DMS79 treated with DMSO at 0.1 percent for 48 hours (cell line): ENCODE measurements at regions not wholly inside any gene's neighbourhood (a gene's known extent, or its start where the extent isn't known, plus 50 kb on each side); places are given as distances from the start of the nearest gene placed in this dataset.

Experiments used
- DNase-seq: peaks from one replicate; lab custom pipeline; 2025; lab: John Stamatoyannopoulos, UW

DNA sequence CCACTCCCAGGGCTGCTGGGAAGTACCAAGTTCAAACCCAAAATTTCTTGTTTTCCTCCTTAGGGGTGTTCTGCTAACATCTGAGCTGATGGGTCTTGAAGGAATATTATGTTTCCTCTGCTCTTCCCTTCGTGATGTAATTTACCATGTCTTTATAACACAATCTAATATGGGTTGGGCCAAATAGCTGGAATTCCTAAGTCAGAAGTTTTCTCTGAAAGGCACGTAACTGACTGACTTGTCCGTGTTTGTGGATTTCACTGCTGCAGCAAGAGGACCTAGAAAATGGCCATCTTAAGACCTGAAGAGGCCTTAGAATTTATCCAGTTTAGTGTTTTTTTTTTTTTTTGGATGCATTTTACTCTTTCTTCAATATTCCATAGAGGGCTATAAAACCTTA is 256.7 kb downstream of the DCDC2C start:
- DNase-seq = no peak

DNA sequence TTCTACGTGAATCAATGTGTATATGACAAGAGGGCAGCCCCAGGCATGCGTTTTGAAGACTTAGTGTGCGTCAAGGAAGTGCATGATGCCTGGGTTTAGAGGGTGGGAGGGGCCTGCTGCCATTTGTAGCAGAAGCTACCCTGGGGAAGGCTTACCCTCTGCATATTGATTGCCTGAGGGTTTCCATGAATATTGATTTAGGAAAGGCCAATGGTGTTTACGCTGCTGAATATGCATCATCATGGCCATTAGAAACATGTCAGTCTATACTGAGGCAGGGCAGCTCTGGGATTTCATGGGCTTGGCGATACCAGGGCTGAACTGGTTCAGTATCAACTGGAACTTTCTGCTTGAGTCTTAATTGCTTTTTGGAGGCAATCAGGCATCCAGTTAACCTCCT is 259.3 kb downstream of the DCDC2C start:
- DNase-seq = no peak

DNA sequence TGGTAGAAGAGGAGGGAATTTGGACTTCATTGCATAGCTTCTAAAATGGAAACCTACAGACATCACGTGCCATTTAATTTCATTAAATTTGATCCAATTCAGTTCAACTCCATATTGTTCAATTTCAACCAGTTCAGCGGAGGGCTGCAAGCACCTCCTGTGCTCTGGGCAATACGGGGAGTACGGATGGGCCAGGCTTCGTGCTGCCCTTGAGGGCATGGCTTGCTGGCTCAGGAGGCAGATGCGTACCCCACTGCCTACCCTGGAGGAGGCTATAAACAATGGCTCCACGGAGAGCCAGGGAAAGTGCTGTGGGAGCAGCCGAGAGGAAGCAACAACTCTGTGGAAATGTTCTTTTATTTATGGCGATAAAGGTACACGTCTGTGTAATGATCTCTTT is 261.8 kb downstream of the DCDC2C start:
- no peak for DNase-seq

DNA sequence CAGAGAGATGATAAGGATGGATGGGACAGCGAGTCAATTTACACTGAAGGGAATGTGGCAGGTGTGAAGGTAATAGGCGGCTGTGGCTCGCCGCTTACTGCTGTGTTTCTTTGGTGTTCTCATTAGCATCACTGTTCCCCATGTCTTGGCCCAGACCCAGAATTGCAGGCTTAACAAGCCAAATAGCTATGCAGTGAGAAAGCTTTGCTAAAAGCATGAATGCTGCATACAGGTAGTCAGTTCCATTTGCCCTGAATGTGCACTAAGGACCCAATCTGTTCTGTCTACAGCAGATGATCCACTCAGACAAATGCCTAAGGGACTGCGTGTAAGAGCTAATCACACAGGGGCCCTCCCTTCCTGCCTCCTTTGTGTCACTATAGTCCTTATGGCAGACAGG is 262.6 kb downstream of the DCDC2C start:
- no peak for DNase-seq

DNA sequence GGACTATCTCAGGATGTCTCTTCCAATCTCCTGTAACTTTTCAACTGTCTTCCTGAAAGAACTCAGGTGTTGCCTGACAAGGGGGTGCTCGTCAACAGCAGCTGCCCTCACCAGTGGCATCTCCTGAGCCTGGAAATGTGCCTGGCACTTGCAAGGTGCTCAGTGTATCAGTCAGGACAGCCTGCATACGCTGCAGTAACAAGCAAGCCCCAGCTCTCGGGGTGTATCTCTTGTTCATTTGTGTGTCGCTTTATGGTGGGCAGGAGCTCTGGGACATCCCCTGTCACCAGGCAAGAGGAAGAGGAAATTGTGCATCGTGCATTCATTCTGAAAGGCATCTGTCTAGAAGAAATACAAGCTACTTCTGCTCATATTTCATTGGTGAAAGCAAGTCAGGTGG is 263.1 kb downstream of the DCDC2C start:
- DNase-seq = no peak

DNA sequence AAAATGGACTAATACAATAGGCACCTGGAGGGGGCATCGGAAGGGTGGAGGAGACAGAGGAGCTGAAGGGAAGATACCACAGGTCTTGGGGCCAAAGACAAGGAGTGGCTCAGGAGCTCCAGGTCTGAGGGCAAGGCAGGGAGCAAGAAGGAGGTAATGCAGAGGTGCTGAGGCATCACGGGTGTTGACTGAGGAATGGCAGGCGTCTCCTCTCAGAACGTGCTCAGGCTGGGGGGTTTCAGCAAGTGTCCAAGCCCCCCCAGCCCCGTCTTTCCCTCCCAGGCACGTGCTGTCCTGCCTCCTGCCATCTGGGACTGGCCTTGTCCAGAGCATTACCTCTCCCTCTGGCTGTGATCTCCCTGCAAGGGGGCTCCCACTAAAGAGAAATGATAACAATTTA is 265.4 kb downstream of the DCDC2C start:
- DNase-seq = no peak

DNA sequence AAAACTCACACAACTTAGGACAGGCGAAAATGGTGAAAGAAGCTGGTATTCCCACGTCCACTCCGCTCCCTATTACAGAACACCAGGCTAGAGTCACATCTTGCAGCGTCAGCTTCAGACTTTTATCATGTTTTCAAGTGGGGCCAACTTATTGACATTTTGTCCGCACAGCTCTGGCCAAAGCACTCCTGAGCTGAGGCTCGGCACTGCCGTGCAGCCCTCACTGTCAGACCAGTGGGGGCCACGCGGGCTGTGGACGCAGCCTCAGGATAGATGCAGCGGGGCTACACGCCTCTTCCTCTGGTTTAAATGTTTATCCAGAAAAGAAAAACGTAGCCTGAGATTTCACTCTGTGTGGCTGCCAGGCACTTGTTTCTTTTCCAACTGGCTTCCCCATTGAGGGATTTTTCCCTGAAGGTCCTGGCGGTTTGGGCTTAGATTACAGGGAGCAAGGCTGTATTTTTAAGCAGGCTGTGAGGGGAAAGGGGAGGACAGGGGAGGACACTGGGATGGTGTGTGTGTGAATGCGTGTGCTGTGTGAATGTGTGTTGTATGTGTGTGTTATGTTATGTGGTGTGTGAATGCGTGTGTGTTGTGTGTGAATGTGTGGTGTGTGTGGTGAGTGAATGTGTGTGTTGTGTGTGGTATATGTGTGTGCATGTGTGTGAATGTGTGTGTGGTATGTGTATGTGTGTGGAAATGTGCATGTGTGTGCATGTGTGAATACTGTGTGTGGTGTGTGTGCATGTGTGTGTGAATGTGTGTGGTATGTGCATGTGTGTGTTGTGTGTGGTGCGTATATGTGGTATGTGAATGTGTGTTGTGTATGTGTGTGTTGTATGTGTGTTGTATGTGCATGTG is 267.6 kb downstream of the DCDC2C start:
- DNase-seq = no peak

DNA sequence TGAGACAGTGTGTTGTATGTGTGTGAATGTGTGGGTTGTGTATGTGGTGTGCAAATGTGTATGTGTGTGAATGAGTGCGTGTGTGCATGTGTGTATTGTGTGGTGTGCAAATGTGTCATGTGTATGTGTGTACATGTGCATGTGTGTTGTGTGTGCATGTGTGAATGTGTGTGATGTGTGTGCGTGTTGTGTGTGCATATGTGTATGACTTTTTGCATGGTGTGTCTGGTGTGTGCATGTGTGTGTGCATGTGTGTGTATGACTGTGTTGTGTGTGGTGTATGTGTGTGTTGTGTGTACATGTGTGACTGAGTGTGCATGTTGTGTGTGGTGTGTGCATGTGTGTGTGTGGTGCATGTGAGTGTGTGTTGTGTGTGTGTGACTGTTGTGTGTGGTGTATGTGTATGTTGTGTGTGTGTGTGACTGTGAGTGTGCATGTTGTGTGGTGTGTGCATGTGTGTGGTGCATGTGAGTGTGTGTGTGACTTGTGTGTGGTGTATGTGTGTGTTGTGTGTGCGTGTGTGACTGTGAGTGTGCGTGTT is 268.3 kb downstream of the DCDC2C start:
- no peak for DNase-seq

DNA sequence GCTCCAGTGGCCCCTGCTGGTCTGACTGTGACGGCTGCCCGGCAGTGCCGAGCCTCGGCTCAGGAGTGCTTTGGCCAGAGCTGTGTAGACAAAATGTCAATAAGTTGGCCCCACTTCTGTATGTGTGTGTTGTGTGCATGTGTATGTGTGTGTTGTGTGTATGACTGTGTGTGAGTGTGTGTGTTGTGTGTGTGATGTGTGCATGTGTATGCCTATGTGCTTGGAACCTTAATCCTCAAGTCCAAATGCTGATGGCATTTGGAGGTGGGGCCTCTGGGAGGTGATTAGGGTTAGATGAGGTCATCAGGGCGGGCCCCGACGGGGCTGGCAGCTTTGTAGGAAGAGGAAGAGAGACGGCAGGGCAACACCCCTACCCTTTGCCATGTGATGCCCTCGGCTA is 269.0 kb downstream of the DCDC2C start:
- DNase-seq = no peak

DNA sequence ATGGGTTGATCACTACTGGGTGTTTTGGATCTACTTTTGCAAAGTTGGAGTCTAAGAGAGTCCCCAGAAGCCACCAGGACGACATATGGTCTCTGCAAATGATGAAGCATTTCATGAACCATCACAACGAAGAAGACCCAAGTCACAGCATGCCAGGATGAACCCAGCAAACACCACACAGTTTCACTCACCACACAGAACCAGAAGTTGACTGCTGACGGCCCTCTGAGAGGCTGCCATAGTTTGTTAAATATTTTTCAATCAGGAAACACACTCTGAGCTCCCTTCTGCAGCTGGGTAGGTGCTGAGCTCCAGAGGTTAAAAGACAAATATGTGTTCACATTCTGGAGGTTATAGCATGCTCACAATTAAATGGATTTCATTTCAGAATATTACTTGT is 271.4 kb downstream of the DCDC2C start:
- no peak for DNase-seq

DNA sequence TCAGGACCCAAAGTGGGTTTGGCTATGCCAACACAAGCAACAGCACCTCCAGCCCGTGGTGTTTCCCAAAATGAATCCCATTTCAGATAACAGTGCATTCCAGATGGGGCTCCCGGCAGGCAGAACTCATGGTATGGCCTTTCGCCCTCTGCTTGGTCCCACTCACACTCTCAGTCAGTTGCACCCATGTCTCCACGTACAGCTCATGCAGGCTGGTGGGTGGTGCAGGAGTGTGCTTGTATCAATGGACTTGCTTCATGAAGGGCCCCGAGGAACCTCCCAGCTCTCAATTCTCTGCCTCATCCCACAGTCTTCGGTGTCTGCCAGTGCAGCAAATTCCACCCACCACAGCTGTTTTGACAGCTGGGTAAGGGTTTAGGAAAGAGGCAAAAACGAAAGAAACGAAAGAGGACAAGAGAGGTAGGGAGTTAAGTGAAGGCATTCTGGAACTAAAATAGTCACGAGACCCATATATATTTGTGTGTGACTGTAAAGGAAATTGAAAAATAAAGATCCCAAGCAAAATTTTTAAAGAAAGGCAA is 278.1 kb downstream of the DCDC2C start:
- DNase-seq = no peak

DNA sequence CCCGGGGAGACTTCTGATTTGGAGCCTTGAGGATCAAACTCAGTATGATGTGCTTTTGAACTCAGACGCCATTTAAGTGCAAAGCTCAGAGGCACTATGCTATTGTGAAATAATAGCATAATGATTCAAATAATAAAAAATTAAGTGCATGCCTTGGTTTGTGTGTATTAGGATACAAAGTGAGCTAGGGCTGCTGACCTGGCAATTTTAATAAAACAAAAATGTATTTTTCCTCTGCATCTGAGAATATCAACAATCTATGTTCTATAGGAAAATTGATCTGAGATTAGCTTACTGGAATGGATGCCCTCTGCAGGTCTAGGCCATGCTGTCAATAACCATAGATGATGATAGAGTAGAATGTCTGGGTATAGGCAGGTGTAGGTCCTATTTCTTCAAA is 278.8 kb downstream of the DCDC2C start:
- DNase-seq = no peak

DNA sequence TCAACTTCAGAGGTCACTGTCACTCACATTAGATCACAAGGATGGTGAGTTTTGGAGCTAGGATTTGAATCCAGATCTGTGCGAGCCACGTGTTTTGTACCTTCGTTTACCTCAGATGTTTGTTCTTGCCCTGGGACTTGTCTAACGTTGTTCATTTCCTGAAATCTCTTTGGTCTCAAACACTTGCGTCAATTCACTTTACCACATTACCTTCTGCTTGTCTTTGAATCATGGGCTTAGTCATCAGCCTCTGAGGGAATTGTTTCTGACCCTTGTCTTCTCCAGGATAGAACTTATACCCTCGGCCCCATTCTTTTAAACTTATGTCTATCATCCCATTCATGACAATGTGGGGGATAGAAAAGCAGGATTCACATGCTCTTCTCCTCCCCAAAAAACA is 282.7 kb downstream of the DCDC2C start:
- DNase-seq = no peak

DNA sequence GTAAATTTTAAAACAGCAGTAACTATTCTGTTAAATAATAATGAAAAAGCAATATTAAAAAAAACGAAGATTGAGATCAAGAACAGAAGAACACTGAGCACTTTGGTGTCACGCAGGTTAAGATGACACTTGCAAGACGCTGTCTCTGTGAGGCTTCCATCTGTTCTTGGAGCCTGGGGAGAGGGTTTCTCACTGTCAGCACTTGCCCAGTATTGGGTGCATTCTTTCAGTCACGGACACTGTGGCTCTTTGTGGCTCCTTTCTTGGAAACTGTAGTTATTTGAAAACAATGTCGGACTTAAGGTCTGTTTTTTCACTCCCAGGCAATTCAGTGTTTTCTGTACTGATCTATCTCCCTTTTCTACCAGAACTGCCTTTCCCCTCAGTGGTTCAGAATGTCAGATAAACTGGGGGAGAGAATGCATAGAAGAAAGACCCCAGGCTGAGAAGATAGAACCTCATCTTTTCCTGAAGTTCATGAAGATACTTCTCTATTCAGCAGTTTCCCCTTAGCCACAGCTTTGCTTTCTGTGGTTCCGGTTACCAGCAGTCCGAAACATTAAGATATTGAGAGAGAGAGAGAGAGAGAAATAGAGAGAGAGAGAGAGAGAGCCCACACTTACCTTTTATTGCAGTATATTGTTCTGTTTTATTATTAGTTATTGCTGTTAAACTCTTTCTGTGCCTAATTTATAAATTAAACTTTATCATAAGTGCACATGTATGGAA is 283.3 kb downstream of the DCDC2C start:
- DNase-seq = no peak

DNA sequence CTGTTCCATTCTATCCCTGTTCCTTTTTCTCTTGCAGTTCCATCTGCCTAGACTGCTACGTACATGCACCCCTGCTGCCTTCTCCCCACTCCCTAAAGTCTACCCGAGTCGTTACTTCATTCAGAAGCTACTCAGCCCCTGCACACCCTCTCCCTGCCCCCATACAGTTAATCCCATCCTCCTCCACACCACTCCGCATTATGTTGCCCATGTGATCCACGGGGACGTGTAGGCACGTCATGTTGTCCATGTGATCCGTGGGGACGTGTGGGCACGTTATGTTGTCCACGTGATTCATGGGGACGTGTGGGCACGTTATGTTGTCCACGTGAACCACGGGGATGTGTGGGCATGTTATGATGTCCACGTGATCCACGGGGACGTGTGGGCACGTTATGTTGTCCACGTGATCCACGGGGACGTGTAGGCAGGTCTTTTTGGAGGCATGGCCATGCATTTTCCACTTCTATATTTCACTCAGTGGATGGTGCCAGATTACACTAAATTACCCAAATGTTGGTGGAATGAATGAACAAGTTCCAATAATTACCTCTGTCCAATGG is 299.5 kb downstream of the DCDC2C start:
- DNase-seq = no peak

DNA sequence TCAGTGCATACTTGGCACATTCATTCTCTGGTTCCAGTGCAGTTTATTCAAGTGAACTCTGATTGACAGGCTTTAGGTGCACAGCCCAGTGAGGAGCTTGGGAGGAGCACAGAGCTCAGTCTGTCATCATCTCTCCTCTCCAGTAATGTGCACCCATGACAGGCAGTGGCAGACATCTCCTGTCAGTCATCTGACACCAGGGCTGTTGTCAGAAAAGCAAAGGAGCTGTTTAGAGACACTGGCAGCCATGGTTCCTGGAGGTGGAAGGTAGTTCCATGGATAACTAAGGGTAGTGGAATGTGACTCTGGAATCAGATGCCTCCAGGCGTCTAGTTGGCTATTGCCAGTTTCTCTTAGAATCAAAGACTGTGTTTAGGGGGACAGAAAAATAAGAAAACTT is 308.8 kb downstream of the DCDC2C start:
- no peak for DNase-seq

DNA sequence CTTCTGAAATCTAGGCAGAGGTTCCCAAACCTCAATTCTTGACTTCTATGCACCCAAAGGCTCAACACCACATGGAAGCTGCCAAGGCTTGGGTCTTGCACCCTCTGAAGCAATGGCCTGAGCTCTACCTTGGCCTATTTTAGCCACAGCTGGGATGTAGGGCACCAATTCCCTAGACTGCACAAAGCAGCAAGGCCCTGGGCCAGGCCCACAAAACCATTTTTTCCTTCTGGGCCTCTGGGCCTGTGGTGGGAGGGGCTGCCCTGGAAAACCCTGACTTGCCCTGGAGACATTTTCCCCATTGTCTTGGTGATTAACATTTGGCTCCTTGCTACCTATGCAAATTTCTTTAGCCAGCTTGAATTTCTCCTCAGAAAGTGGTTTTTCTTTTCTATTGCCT is 315.2 kb downstream of the DCDC2C start:
- DNase-seq = no peak

DNA sequence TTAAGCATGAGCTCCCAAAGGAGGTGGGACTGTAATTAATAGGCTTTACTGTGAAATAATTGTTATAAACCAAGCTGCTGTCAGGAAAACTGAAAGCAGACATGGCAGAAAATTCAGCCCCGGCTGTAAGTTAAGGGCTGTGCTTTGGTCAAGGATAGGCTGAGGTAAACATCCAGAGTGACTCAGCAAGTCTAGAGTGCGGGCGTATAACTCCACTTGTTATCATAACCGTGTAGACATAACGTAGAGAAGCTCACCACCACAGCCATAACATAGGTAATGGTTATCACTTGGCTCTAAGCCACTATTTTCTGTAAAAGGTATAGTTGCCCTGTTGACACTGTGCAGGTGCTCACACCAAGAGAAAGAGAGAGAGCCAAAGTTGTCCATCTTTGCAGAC is 316.8 kb downstream of the DCDC2C start:
- peak; percentile 75 for DNase-seq

DNA sequence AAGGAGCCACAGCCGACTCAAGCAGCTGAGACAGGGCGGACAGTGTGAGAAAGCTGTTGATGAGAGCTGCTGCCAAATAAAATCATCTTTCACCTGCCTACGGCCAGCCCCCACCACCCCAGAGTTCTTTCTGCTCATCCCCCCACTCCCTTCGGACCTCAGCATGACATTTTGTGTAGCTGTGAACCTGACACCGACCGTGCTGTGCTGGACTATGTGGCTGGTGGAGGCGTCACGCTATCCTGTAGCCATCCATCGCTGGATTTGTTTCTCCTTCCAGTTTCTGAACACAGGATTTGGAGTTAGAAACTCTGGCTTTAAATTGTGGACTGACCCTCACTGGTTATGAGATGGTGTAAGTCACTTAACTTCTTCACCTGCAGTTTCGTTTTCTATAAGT is 317.3 kb downstream of the DCDC2C start:
- DNase-seq = no peak

DNA sequence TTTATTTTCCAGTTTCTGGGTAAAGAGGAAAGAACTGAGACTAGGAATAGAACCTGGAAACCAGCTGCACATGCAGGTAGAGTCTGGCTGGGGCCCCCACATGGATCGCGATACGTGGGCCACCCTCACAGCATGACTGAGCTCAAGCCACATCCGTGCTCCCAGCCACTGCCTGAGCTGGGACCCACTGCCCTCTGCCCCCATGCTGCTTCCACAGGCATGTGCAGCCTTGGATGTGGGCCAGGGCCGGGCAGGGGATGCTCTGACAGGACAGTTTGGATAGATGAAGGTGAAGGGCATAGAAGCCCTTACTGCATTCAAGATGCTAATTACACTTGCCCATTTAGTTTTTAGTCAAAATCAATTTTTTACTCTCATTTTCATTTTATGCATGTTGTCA is 321.2 kb downstream of the DCDC2C start:
- DNase-seq = no peak

DNA sequence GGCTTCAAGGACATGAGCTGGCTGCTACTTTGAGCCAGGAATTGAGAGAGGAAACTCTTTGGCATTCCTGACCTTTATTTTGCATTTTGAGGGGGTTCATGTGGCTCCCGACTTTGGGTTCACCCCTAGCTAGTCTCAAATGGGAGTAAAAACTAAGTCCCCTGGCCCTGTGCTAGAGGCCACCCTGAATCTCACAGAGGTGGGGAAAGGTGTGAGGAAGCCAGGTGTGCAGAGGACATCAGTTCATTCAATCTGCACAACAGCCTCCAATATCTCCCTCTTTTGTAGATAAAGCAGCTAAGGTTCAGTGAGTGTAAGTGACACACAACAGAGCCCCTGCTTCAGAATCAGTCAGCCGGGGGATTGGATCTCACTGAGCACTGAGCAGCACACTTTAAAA is 325.7 kb downstream of the DCDC2C start:
- no peak for DNase-seq

DNA sequence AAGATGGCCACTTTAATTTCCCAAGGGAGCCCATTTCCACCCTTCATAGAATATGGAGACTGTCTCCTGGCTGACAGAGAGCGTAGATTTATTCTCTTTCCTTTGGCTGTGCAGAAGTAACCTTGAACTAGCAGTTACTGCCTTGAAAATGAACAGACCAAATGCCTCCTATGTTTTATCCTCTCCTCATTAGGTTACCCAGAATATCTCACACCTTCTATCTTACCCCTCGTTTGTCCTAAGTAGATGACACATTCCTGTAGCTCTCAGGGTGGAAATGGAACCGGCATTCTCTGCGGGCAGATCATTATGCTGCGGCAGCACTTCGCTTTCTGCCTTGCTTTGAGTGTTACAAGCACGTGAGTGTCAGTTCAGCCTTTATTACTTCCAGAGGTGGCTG is 336.5 kb downstream of the DCDC2C start:
- DNase-seq = no peak
